ENCODE measurements at regions not wholly inside any gene's neighbourhood (a gene's known extent, or its start where the extent isn't known, plus 50 kb on each side); places are given as distances from the start of the nearest gene placed in this dataset.

- ATAC-seq (ENCODE audit: insufficient read depth, low read depth), result no peak
- H3K4me2 ChIP-seq (ENCODE audit: insufficient read depth, low read length), result no peak overlapping the region
Observed at GRCh38 chr18:51712821-51713220, 515.3 kb upstream of the MEX3C start.

GRCh38 chr18:51716277-51716676 lies 518.8 kb upstream of the MEX3C start:
- Histone ChIP-seq H3K79me2 (ENCODE audit: insufficient read depth, low read length) (no peaks in the 10 kb centered on the region), H3K9me3 (ENCODE audit: insufficient read depth, low read length, severe bottlenecking) (no peaks in the 10 kb centered on the region), H3K36me3 (ENCODE audit: insufficient read depth, low read length) (no peaks in the 10 kb centered on the region), H3K9ac (ENCODE audit: low read depth, low read length) (no peak overlapping the region), H2AFZ (ENCODE audit: low read depth, low read length) (no peak overlapping the region), H3K27ac (ENCODE audit: low read length) (no peak overlapping the region), H3K4me2 (ENCODE audit: insufficient read depth, low read length) (no peak overlapping the region), H3K4me3 (ENCODE audit: low read depth in 1 of 2, low read length in 2 of 2) (no peak overlapping the region), H3K27me3 (ENCODE audit: insufficient read depth, low read length, poor library complexity) (no peaks in the 10 kb centered on the region), H3K4me1 (ENCODE audit: insufficient read depth, low read length) (no peaks in the 10 kb centered on the region), H4K20me1 (ENCODE audit: insufficient read depth, low read length) (no peaks in the 10 kb centered on the region)
- no peak for DNase-seq
- TF ChIP-seq CTCF (IDR thresholded peaks at IDR 0.05; ENCODE audit: borderline replicate concordance, extremely low read depth, low read length, poor library complexity, severe bottlenecking) (no peak), EZH2 (IDR thresholded peaks at IDR 0.05; ENCODE audit: borderline replicate concordance, low read depth, low read length, severe bottlenecking) (no peak)
- ATAC-seq (ENCODE audit: insufficient read depth, low read depth), result no peak

More at GRCh38 chr18:51712821-51713220, 515.3 kb upstream of the MEX3C start:
- no peak for DNase-seq
- H3K27ac ChIP-seq (ENCODE audit: low read length), result no peak overlapping the region
- H3K36me3 ChIP-seq (ENCODE audit: insufficient read depth, low read length), result no peaks in the 10 kb centered on the region
- no peaks in the 10 kb centered on the region for H4K20me1 ChIP-seq (ENCODE audit: insufficient read depth, low read length)
- no peaks in the 10 kb centered on the region for H3K79me2 ChIP-seq (ENCODE audit: insufficient read depth, low read length)
- H3K9ac ChIP-seq (ENCODE audit: low read depth, low read length), result no peak overlapping the region
- H3K27me3 ChIP-seq (ENCODE audit: insufficient read depth, low read length, poor library complexity), result no peaks in the 10 kb centered on the region
- H2AFZ ChIP-seq (ENCODE audit: low read depth, low read length), result no peak overlapping the region
- TF ChIP-seq EZH2 (IDR thresholded peaks at IDR 0.05; ENCODE audit: borderline replicate concordance, low read depth, low read length, severe bottlenecking) (no peak), CTCF (IDR thresholded peaks at IDR 0.05; ENCODE audit: borderline replicate concordance, extremely low read depth, low read length, poor library complexity, severe bottlenecking) (no peak)
- H3K9me3 ChIP-seq (ENCODE audit: insufficient read depth, low read length, severe bottlenecking), result no peaks in the 10 kb centered on the region
- no peaks in the 10 kb centered on the region for H3K4me1 ChIP-seq (ENCODE audit: insufficient read depth, low read length)
- no peak overlapping the region for H3K4me3 ChIP-seq (ENCODE audit: low read depth in 1 of 2, low read length in 2 of 2)

GRCh38 chr18:51721388-51721787 lies 523.9 kb upstream of the MEX3C start:
- Histone ChIP-seq H2AFZ (ENCODE audit: low read depth, low read length) (no peak overlapping the region), H3K27me3 (ENCODE audit: insufficient read depth, low read length, poor library complexity) (no peaks in the 10 kb centered on the region), H3K9me3 (ENCODE audit: insufficient read depth, low read length, severe bottlenecking) (no peaks in the 10 kb centered on the region), H3K4me1 (ENCODE audit: insufficient read depth, low read length) (no peaks in the 10 kb centered on the region), H4K20me1 (ENCODE audit: insufficient read depth, low read length) (no peaks in the 10 kb centered on the region), H3K4me2 (ENCODE audit: insufficient read depth, low read length) (no peak overlapping the region), H3K9ac (ENCODE audit: low read depth, low read length) (no peak overlapping the region), H3K27ac (ENCODE audit: low read length) (no peak overlapping the region), H3K4me3 (ENCODE audit: low read depth in 1 of 2, low read length in 2 of 2) (no peak overlapping the region), H3K36me3 (ENCODE audit: insufficient read depth, low read length) (no peaks in the 10 kb centered on the region), H3K79me2 (ENCODE audit: insufficient read depth, low read length) (no peaks in the 10 kb centered on the region)
- DNase-seq (no peak), ATAC-seq (ENCODE audit: insufficient read depth, low read depth) (no peak)
- no peak for TF ChIP-seq CTCF (IDR thresholded peaks at IDR 0.05; ENCODE audit: borderline replicate concordance, extremely low read depth, low read length, poor library complexity, severe bottlenecking)
- TF ChIP-seq EZH2 (IDR thresholded peaks at IDR 0.05; ENCODE audit: borderline replicate concordance, low read depth, low read length, severe bottlenecking), result no peak

- TF ChIP-seq CTCF (IDR thresholded peaks at IDR 0.05; ENCODE audit: borderline replicate concordance, extremely low read depth, low read length, poor library complexity, severe bottlenecking), result no peak
- no peak for TF ChIP-seq EZH2 (IDR thresholded peaks at IDR 0.05; ENCODE audit: borderline replicate concordance, low read depth, low read length, severe bottlenecking)
- DNase-seq (no peak), ATAC-seq (ENCODE audit: insufficient read depth, low read depth) (no peak)
- no peaks in the 10 kb centered on the region for H3K27me3 ChIP-seq (ENCODE audit: insufficient read depth, low read length, poor library complexity)
- no peaks in the 10 kb centered on the region for H3K9me3 ChIP-seq (ENCODE audit: insufficient read depth, low read length, severe bottlenecking)
- no peak overlapping the region for H3K4me3 ChIP-seq (ENCODE audit: low read depth in 1 of 2, low read length in 2 of 2)
- H3K27ac ChIP-seq (ENCODE audit: low read length), result no peak overlapping the region
- no peak overlapping the region for H3K4me2 ChIP-seq (ENCODE audit: insufficient read depth, low read length)
- H3K36me3 ChIP-seq (ENCODE audit: insufficient read depth, low read length), result no peaks in the 10 kb centered on the region
- no peaks in the 10 kb centered on the region for H3K4me1 ChIP-seq (ENCODE audit: insufficient read depth, low read length)
- H3K9ac ChIP-seq (ENCODE audit: low read depth, low read length), result no peak overlapping the region
- H4K20me1 ChIP-seq (ENCODE audit: insufficient read depth, low read length), result no peaks in the 10 kb centered on the region
- no peaks in the 10 kb centered on the region for H3K79me2 ChIP-seq (ENCODE audit: insufficient read depth, low read length)
- no peak overlapping the region for H2AFZ ChIP-seq (ENCODE audit: low read depth, low read length)
Observed at GRCh38 chr18:51721996-51722395, 524.5 kb upstream of the MEX3C start.
